Stimulated activated CD8-positive, alpha-beta memory T cell treated with anti-CD3 and anti-CD28 coated beads, Interleukin-4, amount 100 ng/mL, for 4 hours (primary cell): ENCODE measurements at regions not wholly inside any gene's neighbourhood (a gene's known extent, or its start where the extent isn't known, plus 50 kb on each side); places are given as distances from the start of the nearest gene placed in this dataset.

Experiments
- DNase-seq, 2 donors: peaks; one replicate each; pipeline ENCODE4 v3.0.0-alpha.2; 2020; ENCODE audit warnings: low read depth in 2 of 2, low spot score in 1 of 2

DNA sequence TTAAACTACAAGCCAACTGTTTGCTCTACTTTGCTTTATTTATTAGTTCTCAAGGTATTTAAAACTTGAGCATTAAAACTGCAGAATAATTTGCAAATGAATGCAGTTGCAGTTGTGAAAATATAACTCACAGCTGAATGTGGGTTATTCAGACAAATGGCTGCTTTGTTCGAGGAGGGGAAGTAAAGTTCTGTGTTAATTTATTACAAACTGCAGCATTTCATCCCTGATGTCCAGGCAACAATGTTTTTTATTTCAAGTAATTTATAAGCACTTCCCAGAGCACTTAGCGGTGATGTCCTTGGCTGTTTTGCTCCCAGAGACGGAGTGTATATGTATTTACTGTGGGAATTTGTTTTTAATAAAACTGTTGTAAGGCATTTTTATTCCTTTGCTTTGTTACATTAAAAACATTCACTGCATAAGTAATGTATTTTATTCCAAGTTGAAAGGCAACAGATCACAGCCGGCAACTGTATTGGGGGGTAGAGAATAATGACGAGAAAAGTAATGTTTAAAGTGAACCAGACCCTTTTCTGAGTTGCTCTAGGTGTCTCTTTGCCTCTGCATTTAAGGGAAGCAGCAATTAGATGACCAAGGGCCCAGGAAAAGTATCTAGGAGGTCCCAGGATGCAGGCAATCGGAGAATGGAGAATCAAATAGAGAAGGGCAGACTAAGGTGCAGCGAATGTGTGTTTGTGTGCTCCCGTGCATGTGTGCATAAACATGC is 291.2 kb upstream of the SALL1 start:
- no peak for DNase-seq

DNA sequence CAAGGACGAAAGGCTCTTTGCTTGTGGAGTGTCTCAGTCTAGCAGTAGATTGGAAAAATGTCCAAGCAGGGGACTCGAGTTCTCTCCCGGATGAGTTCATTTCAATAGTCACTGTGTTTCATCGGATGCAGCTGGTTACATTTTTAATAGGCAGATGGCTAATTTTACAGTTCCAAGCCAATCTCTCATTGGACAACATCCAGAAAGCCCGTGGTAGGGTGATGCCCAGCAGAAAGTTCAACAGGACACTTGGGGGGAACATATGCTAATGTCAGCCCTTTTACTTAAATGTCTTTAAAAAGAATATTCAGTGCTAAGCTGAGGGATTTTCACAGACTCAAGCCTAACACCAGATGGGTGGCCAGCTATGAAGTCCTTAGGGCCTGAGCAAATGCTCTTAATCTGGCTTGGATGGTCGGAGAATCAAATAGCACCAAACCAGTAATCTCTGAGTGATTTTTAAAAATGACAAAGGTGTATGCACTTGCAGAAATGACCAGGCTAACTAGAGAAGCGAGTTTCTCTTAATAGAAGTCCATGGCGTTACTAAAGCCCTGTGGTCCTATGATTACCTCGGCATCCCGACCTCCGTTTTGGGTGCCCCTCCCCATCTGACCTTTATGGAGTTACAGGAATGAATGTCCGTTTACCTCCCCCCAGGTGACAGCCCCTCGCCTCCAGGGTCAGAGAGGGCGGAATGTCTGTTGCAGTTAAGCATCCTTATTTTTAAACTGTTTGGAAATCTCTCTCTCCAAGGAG is 289.2 kb upstream of the SALL1 start:
- no peak for DNase-seq

DNA sequence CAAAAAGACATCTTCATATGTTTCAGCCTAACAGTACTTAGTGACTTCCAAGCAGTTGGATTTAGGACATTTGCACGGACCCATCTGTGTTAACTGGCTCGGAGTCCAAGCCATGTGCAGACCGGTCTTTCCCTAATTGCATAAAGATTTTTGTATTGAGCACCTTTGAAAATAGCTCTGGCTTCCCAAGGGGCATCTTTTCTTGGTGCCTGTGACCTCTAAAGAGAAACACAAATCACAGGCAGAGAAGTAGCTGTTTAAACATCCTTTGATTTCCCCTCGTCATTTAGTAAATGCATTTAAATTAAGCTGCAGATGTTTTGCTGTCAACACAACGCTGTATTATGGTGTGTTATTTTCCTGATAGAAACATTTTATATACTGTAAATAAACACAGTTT is 288.2 kb upstream of the SALL1 start:
- DNase-seq: no peak

DNA sequence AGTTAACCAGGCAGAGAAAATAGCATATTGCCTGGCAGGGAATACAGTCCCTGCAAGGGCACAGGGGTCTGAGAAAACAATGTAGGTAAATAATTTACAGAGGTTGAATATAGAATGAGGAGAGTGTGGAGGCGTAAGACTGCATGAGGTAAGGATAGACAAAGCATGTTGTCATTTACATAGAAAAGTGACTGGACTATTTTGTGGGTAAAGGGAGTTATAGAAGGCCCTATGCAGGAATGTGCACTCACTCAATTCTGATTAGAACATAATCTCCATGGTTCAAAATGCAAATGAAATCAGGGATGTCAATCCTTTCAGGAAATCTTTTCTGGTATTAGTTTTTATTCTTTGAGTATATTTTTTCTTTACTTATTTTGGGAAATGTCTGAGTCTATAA is 285.7 kb upstream of the SALL1 start:
- no peak for DNase-seq

DNA sequence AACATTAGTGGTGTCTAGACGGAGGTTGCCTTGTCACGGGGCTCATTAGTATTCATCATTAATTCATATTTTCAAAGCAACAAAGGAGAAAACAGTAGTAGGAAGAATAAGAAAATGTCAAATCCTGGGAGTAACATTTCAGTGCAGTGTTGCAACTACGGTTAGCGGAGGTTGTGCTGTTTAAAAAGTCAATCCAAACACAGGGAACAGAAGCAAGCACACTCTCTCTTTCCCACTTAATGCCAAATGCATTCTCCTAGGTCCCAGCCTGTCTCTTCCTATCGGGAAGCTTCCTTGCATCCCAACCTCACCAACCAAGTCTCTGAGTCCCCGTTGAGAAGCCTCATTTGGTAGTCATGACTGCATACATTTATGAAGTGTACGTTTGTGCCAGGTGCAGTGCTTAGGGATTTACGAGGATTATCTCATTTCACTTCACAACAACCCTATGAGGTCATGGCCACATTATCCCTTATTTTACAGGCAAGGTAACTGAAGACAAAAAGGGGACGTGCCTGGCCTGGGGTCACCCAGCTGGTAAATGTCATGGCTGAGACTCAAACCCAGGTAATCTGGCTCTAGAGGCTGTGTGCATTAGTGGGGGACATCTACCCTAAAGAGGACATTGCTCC is 283.6 kb upstream of the SALL1 start:
- no peak for DNase-seq

DNA sequence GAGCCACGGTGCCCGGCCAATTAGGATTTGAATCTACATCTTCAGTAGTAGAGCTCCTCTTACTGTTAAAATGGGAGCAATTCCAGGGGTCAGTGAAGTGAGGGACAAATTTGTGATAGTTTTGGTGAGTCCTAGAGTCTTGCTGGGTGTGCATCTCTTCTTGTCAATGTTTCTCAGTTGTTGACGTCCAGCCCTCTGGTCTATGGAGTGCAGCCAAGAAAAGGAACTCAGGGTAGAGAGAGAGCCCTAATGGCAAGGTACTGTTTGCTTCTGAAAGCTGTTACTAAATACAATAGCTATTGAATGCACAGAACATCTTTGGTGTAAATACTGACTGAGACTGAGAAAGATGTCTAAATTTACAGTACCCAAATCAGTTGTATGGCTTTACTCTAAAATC is 282.5 kb upstream of the SALL1 start:
- DNase-seq: no peak

DNA sequence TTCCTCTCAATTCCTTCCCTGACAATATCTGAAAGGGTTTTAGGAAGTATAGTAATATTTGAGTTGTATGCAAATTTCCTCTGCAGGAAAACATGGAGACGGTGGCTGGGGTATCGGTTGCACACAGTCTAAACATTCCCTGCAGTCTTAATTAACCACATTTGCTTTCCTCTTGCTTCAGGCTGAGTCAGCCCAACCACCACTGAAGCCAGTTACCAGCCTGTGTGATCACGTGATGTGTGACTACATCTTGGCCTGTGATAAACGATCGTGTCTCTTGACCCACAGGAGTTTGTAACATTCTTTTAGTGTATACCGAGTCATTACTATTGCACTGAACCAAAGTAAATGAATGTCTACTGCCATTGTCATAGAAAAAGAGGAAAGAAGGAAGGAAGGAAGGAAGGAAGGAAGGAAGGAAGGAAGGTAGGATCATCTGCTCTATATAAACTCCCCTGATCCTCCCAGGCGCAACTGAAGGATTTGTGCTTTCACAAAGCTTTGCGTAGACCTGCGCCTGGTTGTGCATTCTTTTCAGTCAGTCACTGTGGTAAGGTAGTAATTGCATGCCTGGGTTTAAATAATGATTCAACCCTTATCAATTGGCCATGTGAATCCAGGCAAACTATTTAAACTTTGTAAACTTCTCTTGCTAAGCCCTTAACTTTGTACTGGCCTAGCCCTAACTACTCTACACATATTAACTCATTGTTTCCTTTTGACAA is 280.6 kb upstream of the SALL1 start:
- DNase-seq: no peak

DNA sequence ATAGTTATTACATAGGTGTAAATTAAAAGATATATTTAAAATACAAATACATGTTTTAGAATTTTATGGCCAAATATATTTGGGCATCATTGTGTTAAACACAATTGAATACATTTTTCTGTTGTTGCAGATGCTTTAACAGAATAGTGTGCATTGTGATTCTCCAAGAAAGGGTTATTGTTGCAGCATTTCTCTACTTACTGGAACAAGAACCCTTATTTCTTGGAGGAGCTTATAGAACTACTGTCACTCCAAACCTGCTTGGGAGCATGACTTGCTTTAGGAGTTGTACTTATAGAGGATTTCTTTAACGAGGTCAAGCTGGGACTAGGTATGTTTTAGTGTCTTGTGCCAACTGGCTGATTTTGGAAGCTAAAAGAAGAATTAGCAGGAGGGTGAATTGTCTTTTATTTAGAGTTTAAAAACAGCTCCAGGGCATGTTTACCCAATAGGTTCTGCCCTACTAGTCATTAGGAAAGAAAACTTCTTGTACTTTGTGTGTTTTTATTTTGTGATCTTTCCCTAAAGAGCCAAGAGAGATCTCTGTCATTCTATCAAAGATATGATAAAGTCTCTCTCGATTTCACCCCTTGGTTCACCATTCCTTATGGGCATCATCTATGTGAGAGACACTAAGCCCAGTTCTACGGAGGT is 279.8 kb upstream of the SALL1 start:
- no peak for DNase-seq

DNA sequence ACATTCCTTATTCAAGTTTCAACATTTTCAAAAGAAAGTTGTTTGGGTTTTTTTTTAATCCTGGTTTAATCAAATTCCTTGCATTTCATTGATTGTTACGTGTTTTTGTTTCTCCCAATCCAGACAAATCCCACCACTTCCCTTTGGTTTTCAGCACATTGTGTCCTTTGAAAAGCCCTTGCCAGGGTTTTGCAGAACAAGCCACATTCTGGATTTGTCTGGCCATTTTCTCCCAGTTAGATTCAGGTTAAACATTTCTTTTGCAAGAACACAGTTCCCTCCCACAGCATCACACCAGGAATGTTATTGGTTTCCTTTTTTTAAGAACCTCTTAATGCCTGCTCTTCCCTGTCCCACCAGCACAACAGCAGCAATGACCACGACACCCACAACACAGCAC is 278.0 kb upstream of the SALL1 start:
- DNase-seq: no peak

DNA sequence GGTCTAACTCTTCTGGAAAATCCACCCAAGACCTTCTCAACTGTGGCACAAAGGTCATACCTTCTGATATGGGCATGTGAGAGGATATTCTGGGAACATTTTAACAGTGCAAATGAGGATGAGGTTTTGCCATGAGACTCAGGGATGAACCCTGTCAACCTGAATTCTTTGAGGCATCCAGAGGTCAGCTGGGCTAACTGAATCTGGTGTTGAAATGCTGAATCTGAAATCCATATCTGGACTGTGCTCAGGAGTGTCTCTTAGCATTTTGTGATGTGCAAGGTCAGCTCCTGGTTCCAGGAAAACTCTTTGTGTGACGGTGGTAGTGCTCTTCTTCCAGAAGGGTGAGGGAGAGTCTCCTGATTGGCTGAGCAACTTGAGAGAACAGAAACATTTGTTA is 276.0 kb upstream of the SALL1 start:
- DNase-seq: no peak

DNA sequence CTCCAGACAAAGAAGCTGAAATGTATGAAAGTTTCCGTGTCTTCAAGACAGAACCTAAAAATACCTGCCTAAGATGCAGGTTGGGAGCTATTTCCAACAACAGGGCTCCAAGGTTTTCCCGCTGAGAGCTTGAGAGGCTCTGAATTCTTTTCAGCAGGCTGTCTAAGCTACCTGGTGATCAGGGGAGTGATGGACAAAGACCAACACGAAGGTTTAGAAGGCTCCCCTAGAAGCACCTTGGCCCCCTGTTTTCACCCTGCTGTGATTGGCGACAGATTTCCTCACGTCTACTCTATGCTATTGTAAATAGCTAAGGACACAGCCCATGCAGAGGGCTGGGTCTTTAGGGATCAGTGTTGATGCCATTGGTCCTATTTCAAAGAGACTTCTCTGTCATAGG is 275.2 kb upstream of the SALL1 start:
- no peak for DNase-seq

DNA sequence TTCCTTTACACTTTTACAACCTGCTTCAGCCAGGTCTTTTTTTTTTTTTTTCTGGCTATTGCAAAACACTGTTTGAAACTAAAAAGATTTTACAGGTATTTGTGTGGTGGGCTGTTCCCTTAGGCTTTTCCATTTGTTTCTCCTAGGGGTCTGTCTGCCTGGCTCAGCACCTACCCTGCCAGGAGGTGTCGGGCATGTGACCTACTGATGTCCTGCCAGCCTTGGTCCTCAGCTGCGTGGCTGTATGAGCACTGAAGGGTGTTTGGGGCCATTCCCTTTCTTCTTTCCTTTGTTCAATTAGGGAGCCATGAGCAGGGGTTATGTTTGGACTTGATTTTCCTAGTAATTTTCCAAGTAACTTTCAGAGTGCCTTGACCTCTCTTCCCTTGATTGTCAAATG is 269.2 kb upstream of the SALL1 start:
- no peak for DNase-seq

DNA sequence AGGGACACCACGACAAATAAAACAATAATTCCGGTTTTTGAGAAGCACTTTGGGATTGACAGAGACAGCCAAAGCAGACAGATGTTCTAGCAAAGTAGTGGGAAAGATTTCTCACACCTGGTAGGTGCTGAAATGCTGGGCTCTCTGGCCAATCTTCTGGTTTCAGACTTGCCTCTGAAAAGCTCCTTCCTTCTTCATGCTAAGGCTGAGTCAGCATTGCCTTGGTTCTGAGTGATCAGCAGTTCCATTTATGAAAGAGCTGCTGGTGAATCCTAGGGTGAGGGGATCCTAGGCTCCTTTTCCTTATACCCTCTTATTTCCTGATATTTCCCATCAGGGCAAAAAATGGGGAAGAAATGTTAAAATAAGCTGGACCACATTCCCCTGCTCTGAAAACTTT is 268.7 kb upstream of the SALL1 start:
- DNase-seq: no peak

DNA sequence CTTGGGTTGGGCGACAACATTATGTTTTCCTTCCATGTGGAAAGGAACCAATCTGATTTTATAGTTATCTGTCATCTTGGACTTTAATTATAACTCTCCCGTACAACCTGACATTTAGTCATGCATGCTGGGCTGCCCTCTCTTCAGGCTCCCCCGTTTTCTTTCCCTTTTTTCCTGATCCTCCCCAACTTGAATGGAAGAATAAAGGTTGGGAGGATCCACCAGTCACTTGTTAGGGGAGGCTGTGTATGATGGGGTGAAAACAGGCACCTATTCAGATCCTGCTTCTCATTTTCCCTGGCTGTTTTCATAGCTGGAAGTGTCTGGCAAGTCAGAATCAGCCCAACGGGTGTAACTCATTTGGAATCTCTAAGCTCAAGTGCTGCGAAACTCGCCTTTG is 267.2 kb upstream of the SALL1 start:
- no peak for DNase-seq

DNA sequence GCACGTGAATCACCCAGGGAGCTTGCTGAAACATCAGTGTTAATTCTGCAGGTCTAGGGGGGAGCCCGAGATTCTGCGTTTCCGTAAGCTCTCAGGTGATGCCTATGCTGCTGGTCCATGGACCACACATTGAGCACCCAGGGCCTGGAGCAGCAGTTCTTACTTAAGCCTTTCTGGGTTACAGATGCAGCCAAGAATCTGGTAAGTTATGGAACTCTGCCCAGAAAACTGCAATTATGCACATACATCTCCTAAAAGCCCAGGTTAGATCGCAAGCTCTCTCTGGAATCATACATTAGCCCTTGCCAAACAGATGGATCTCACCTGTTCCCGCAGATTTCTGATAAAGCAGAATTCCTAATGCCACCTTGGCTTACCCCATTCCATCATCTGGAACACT is 265.9 kb upstream of the SALL1 start:
- DNase-seq: no peak

DNA sequence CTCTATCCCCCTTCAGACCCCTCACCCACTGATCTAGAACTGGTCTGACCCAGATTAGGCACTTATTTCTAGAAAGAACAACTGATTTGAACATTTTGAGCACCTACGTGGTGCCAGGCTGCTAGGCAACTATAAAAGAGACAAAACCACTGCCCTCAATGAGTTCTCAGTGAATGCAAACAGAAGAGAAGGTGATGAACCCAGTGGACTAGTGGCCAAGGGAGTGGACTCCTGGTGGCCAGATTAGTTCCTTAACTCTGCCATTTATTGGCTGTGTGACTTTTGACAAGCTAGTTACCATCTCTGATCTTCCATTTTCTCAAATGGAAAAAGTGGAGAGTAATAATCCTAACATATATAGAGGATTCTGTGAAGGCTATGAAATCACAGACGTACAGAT is 259.1 kb upstream of the SALL1 start:
- DNase-seq: no peak

DNA sequence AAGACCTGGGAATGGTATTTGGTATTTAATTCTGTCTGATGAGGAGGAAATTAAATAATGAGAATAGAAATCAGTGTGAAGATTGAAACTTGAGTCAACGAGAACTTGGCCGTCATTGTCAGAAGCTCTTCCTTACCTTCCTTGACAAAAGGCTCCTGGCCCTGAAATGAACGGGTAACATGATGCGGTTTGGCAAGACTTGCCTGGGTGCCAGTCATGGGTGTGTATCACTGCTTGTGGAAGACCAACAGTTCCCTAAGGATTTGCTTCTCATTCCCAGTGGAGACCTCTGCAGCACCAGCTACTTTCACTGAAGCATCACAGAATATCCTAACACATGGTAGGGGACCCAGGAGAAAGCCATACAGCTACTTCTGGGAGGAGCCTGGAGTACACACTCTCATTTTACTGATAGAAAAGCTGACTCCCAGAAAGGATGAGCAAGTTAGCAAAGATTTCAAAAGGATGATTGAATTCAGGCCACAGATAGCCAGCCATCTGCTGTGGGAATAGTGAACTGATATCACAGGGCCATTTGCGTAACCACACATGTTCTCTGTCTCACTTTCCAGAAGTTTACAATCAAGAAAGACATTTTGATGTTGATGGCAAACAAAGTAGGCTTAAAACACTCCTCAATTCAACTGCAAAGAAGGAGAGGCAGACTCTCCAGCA is 258.1 kb upstream of the SALL1 start:
- no peak for DNase-seq

DNA sequence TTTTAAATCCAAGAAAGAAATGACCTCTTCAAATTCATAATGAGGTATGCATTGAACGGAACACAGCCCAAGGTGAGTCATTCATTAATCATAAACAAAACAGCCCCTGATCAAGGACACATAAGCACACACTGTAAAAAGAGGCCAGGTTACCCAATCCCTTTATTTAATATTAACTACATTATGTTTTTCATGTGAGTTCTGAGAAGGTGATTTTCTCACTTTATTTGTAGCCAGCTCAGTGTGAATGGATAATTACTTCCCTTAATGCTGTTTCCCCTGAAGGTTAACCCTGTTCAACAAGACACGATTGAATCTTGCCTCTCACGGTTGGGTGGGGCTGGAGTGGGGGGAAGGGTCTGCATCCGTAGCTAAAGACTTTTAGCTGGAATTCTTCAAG is 257.3 kb upstream of the SALL1 start:
- no peak for DNase-seq

DNA sequence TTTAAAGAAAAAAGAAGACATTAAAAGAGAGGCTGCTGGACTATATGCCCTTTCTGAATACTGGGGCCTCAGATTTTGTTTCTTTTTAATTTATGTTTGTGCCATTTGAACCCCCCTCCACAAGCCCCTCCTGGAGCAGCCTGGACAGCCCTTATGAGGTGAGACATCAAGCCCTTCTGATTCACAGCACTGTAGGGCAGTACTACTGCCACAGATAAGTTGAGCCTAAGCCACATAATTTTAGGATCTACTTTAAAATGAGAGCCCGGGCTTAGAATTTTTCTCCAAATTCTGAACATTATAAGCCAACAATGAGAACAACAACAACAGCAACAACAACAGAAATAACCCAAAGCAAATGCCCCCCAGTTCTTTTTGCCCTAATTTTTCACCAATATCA is 256.9 kb upstream of the SALL1 start:
- no peak for DNase-seq

DNA sequence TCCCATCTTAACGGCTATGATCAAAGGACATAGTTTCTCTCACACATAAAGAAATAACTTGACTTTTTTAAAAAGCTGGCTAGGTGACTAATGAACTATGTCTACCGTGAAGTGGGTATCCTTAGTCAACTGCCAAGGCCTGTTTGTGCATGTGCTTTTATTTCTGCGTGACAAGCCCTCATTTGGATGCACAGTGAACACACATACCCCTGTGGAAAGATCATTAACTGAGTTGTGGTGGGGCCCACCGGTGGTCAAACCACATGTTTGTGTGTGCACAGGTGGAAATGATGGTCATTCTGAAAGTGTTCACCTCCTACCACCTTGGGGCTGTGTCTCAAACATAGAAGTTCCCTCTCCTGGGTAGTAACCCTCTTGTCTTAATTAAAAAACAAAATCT is 256.1 kb upstream of the SALL1 start:
- no peak for DNase-seq

DNA sequence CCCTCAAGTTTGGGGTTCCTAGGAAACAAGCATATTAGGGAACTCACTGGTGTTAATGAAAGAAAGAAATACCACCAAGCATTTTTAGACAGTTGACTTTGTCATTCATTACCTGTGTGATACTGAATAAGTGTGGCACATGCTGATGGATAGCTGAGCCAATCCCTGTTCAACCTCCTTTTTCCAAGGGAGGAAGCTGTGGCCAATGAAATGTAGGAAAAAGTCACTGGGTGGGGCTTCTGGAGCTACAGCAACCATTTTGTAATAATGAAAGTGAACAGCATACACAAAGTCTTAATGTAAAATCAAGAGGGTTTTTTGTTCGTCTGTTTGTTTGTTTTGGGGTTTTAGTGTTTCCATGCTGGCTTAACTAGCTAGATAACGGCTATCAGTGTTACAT is 254.3 kb upstream of the SALL1 start:
- DNase-seq: no peak
